RPMI7951 (cell line): ENCODE measurements at regions not wholly inside any gene's neighbourhood (a gene's known extent, or its start where the extent isn't known, plus 50 kb on each side); places are given as distances from the start of the nearest gene placed in this dataset.
A peak's percentile ranks its signal among the peaks of the same experiment; 100 is the strongest.

ENCODE experiments used
- DNase-seq: peaks from one replicate; pipeline ENCODE4 v3.0.0-alpha.2; 2012; ENCODE audit warnings: low read depth

DNA sequence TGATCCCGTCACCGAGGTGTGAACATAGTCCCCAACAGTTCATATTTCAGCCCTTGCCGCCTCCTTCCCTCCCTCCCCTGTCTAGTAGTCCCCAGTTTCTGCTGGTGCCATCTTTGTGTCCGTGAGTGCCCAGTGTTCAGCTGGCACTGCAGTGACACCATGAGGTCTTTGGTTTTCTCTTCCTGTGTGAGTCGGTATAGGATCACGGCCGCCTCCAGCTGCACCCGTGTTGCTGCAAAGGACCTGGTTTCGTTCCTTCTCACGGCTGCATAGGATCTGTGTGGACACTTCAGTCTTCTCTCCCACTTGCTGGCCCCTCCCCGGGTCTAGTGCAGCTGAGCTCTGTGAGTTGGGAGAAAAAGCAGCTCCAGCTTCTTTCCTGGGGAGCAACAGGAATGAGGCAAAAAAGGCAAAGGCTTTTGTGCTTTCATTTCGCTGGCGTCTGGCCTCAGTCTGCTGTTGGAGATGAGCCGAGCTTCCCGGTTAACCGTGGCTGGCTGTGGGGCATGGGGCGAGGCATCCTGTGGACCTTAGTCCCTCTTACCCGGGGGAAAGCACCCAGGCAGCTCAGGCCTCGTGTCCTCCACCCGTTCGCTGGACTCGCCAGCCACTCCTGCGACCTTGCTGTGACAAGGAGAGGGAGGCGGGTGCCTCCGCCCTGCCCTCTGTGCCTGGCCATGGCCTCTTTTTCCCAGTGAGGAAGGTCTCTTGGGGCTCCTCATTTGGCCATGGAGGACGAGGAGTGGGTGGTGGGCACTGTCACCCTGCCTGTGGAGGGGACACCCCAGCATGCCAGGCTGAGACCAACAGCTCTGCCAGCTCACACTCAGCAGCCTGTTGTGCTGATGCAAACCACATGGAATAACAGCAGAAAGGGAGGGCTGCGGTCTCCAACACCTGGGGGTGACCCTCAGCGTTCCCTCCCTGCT is 196.5 kb downstream of the TEX29 start:
- peak; percentile 3 for DNase-seq

DNA sequence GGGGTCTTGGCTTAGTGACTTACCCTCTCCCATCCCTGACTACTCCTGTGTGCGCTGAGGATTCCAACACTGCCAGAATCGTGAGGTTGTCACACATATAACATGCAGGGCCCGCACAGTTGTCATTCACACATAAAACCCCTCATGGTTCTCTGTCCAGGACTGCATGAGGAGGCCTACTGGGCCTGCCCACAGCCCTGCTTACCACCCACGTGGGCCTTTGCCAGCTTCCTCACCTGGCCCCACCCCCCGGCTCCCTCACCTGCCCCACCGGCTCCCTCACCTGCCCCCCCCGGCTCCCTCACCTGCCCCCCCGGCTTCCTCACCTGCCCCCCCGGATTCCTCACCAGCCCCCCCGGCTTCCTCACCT is 197.2 kb downstream of the TEX29 start:
- no peak for DNase-seq

DNA sequence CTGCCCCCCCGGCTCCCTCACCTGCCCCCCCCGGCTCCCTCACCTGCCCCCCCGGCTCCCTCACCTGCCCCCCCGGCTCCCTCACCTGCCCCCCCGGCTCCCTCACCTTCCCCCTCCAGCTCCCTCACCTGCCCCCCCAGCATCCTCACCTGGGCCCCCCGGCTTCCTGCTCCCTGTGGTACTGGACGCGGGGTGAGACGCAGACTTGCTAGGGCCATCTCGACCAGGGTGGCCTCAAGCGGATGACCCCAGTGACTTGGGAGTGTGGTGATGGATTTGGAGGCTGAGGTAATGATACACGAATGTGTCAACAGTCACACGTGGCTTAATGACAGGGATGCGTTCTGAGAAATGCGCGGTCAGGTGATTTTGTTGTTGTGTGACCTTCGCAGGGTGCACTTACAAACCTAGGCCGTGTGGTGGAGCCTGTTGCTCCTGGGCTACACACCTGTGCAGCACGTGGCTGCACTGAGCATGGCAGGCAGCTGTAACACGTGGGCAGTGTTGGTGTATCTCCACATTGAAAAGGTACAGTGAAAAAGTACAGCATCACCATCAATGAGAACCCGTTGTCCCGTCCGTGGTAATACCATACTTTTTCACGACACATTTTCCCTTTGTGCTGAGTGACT is 197.8 kb downstream of the TEX29 start:
- no peak for DNase-seq

DNA sequence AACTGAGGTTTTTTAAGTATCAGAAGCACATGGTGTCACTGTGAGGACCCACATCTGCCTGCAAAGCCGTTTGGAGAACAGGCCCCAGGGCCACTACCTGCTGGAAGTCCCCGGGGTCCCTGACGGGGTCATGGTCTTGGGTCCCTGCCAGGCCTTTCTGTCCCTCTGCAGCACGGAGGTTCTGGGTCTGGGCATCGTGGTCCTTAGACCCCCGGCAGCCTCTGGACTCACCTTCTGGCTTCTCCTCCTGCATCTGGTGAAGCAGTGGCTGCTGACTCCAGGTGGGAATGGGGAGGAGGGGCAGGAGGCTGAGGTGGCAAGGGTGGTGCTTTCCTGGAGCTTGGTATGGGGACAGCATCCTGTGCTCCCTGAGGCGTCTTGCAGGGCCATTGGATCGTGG is 198.6 kb downstream of the TEX29 start:
- DNase-seq, result no peak

DNA sequence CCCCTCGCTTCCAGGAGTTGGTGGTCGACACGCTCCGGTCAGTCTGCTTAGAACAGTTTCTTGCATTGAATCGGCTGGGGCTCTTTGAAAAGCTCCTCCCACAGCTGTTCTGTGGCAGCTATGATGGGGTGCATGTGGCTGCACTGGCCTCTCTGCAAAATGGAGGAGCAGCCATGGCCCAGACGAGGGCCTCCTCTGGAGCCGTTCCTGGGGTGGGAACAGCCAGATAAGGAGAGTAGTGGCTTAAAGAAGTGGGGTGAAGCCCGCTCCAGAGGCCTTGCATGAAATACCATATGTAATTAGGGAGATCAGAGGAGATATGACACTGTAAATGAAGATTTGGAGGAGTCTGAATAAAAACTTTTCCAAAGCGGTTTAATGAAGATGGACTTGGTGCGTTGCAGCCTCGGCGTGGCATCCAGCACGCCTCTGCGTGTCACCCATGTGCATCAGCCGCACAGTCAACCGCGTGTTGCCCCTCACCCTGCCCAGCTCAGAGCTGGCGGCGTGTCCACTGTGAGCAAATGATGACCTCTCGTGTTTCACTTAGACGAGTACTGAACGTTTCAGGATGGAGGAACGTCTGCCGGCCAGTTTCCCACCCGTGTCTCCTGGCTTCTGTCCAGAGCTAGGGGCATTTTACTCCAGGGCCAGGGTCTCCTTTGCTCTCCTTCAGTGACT is 199.2 kb downstream of the TEX29 start:
- no peak for DNase-seq

DNA sequence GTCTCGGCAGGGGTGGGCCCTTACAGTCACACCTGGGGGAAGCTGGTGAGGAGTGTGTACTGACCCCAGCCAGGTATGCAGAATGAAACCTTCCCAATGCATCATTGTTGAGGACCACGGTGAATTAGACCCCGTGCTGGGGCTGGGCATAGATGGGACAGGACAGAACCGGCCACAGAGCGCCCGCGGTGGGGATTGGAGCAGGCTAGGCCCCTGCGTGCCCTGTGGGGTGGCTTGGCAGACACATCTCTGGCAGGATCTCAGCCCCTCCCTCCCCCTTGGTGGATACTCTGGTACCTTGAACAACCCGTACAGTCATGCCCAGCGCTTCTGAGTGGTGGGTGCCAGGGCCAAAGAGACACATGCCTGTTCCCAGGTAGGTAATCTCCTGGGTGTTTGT is 200.6 kb downstream of the TEX29 start:
- no peak for DNase-seq

DNA sequence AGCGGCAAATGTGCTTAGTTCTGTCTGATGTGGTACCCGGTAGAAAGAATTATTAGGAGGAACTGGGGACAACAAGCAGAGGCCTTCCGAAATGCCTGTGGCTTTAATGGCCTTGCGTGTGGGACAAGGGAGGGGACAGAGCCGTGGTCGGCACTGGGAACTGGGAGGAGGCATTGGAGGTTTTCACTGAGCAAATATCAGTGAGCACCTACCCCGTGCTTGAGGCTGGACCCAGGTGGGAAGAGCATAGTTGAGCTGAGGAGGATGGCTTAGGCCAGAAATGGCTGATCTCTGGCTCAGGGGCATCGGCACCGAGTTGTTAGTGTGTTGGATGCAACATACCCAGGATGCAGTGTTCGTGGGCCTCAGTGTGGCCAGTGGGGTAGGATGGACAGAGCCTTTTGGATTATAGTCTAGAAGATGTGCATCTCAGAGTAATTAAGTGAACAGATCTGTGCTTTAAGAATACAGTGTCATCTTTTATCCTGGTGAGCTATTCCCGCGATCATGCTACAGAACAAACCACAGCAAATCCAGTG is 201.3 kb downstream of the TEX29 start:
- DNase-seq, result no peak

DNA sequence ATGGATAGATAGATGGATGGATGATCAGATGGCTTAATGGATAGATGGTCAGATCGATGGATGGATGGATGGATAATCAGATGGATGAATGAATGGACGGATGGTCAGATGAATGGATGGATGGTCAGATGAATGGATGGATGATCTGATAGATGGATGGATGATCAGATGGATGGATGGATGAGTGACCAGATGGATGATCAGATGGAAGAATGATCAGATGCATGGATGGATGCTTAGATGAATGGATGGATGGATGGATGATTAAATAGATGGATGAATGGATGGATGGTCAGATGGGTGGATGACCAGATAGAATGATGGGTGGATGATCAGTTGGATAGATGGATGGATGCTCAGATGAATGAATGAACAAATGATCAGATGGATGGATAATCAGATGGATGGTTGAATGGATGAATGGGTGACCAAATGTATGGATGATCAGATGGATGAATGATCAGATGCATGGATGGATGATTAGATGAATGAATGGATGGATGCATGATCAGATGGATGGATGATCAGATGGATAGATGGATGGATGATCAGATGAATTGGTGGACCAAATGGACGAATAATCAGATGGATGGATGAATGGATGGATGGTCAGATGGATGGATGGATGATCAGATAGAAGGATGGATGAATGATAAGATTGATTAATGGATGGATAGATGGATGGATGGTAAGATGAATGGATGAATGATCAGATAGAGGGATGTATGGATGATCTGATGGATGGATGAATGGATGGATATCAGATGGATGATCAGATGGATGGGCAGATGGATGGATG is 205.1 kb downstream of the TEX29 start:
- DNase-seq, result no peak

DNA sequence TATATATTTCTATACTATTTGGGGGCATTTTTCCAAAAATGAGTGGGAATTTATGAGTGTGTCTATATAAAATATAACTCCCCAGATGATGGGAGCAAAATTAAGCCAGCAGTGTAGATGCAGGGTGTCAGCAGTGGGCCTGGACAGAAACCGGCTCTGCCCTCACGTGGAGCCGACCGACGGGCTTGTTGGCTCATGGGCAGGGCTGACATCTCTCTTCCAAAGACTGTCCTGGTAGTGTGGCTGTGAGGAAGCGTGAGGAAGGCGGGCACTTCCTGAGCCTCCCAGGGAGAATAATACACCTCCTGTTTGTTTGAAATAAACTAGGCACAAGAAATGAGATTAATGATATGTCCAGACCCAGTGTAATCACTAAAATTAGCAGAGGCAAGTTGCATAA is 206.5 kb downstream of the TEX29 start:
- DNase-seq, result no peak

DNA sequence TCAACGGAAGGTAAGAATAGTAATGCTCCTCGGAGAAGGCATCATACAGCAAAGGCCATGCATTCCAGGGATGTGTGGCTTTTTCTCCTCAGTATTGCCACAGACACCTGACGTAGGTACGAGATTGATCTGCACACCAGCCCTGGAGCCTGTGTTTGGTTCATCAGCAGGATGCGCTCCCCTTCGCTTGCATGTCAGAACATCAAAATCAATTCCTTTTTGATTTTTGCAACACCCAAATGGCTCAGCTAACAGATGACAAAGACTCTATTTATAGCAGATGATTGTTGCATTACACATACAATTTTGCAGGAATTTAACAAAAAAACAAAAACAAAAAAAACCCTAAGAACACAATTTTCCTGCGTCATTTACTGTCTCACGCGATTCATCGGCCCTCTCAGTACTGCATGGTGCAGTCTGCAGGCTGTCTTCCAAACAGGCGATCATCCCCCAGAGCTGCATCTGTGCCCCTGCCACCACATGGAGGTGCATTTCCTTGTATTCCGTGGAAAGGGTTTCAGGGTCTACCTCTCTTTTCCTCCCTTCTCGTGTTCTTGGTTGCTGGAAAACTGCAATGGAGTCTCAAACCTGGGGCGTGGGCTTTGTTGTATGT is 207.3 kb downstream of the TEX29 start:
- no peak for DNase-seq

DNA sequence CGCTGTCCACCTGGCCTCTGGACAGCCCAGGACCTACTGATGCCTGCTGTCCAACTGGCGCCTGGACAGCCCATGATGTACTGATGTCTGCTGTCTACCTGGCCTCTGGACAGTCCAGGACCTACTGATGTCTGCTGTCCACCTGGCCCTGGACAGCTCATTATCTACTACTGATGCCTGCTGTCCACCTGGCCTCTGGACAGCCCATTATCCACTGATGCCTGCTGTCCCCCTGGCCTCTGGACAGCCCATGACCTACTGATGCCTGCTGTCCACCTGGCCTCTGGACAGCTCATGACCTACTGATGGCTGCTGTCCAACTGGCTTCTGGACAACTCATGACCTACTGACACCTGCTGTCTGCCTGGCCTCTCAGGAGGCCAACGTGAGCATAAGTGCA is 208.1 kb downstream of the TEX29 start:
- no peak for DNase-seq

DNA sequence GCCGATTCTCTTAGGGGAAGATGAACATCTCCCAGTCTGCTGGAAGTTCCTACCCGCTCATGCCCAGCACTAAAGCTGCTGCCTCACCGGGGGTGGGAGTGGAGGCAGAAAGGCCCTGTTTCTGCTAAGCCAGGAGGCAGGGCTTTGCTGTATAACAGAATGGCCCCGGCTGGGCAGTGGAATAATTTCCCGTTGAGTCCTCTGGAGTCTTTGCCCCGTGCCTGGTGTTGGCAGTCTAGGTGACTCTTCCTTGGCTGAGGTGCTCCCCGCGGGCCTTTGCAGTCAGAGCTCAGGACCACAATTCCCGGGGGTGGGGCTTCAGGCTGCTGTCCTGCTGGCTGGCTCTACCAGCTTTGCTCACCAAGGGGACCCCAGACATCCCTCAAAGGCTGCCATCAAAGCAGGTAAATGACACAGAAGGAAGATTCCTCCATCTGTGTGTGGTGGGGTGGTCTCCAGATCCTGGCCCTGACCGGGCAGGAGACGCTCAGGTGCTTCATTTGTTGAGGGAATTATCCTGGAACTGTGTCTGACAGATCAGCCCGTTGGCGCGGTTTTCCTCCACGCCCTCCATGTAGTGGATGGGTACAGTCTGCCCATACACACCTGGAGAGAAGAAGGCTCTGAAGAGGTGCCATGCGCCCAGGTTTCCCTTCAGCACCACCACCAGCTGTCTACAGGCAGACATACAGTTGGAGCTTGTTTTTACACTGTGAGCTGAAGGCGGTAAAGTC is 209.9 kb downstream of the TEX29 start:
- no peak for DNase-seq

DNA sequence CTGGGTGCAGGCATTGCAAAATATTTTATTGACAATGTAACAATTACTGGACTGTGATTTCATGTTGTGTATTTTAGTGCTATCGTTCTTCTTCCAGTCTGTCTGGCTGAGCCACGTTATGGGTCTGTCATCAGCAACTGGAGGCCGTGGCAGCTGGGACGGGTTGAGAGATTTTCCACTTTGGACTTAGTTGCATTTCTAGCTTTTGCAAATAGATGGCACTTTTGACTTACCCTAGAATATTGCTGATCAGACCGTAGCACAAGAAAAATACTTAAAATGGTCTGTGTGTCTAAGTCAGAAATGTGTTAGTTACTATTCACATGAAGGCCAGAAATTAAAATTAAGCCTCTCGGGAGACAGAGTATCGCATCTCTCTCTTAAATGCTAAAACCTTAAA is 211.1 kb downstream of the TEX29 start:
- no peak for DNase-seq

DNA sequence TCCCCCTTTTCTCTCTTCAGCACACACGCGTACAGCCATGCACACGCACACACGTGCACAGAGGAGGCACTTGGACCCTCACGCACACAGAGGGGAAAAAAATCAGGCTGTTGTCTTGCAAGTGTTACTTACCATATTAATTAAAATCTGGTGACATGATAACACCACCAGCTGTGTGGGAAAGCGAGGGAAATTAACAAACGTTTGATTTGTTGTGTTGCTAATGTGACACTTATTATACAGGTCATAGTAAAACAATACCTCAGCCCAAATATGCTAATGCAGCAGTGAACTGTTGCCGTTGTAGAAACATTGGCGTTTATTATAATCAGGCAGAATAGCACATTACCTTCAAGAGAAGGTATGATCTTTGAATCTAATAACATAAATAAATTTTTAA is 211.7 kb downstream of the TEX29 start:
- DNase-seq, result no peak

DNA sequence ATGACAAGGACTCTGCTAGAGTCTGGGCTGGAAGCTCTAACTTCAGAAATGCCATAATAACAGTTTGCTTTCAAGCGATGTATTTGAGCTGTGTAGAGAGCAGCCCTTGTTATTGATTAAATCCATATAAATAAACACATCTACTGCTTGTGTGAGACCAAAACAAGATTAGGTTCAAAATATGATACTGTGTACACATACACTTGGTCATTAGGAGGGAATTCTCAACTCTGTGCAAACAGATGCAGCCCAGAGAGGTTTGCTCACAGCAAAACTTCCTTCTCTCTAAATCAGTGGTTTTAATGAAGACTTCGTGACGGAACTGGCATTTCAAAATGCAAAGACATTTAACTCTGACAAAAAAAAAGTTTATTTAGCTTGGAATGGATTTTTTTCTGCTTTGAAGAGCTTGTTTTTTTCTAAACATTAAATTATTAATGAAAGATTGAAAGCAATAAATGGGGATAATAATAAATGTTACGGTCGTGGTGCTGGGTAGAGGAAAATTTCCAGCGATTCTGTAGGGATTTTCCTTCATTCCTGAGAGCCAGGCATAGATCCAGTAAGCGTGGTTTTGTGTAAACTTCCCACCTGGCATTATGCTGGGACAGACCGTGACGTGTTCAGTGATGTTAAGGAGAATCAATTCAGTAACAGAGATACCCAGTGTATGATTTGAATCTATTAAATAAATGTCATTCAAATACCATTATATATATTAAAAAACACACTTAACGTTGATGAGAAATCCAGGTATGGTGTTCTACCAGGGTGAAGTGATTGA is 213.7 kb downstream of the TEX29 start:
- no peak for DNase-seq

DNA sequence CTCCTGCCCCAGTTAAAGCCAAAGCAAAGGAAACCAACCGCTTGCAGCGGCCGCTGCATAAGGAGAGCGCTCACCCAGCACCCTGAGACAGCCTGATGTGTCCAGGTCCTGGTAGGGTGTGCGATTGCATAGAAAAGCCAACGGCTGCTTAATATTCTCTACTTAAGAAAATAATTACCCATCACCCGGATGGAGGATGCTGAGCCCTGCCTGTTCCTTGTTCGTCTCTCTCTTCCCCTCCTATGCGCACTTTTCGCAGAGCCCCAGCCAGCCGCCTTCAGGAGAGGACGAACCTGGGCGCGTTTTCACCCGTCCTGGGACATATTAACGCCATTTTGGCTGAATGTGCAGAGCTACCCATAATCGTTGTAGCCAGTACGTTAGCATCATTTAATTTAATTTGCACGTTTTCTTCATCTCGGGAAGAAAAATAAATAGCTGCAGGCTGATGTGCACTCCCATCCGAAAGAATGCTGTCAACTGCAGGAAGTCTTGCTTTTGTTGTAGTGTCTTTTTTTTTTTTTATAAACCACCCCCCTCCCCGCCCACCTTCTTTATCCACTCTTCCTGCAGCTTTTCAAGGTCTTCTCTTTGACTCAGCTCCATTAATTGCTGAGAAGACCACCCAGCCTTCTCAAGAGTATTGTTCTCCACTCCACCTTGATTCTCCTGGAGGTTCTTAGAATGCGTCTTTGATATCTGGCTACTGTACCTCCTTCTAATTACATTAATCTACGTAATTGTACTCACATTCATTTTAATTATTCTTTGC is 214.5 kb downstream of the TEX29 start:
- DNase-seq, result no peak

DNA sequence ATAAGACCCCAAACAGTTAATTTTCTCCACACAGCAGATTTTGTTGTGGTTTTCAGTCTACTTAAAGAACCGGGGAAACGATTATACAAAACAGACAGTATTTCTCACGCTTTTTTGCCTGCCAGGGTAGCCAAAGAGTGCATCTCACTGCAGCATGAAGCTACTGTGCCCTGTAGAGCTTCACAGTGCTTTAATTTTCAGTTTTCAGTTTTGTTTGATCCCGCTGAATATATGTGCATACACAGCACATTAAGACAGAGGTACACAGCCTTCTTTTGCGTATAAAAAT is 215.0 kb downstream of the TEX29 start:
- no peak for DNase-seq

DNA sequence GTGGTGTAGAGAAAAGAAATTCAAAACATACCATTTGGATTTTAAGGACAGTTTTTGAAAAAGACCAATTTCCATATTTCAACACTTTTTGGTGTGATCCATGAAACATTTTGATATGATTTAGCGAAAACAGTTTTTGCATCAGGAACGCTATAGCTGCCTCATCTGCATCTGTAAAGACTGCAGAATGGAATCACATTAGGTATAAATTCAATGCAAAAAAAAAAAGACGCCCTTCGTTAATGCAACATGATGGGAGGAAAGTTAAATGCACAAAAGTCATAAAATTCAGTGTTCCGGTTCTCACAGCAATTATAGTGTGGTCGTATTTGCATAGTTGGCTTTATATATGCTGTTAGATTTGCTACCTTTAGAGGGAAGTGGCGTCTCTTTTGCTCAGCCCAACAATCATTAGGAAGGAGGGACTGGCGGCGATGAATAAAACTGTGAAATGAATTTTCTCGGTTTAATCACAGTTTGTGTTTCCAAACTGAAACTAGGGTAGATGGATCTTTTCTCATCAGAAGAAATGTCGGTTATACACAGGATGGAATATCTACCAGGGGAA is 215.7 kb downstream of the TEX29 start:
- DNase-seq, result no peak
